Effector CD8-positive, alpha-beta T cell (primary cell): ENCODE measurements at regions not wholly inside any gene's neighbourhood (a gene's known extent, or its start where the extent isn't known, plus 50 kb on each side); places are given as distances from the start of the nearest gene placed in this dataset.

Experiments used
- DNase-seq: peaks from one replicate; lab custom pipeline; 2025; lab: John Stamatoyannopoulos, UW

DNA sequence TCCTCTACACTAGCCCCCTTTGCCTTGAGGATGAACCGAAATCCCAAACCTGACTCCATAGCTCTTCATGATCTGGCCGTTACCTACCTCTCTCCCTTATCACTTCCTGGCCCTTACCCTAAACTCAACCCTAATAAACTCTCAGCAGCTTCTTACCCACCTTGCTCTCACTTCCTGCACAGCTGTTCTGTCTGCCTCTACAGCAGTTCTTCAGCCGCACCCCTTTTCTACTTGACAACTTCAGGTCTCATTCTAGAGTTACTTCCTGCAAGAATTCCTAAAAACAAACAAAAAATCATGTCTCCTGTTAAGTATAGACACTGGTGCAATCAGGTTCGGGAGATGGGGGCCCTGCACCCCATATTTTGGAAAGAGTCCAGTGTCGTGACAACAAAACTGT is 239.9 kb upstream of the CELF2 start:
- no peak for DNase-seq

GRCh38 chr10:10778959-10779358 is 238.7 kb upstream of the CELF2 start:
- DNase-seq = no peak

DNA sequence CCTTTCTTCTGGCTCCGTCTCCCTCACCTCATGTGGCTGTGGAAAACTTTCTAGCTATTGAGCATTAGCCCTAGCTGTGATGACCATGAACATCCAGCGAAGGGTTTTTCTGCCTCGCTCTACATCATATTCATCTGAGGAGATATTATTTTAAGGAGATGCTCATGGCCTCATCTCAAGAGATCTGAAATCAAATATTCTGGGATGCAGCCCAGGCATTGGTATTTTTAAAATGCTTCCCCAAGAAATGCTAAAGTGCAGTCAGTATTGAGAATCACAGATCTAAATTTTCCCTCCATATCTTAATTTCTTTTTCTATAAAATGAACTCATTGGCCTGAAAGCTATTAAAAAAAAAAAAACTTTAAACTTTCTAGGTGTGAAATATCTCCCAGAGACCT is 238.2 kb upstream of the CELF2 start:
- no peak for DNase-seq

GRCh38 chr10:10780746-10781145 is 236.9 kb upstream of the CELF2 start:
- DNase-seq = no peak

DNA sequence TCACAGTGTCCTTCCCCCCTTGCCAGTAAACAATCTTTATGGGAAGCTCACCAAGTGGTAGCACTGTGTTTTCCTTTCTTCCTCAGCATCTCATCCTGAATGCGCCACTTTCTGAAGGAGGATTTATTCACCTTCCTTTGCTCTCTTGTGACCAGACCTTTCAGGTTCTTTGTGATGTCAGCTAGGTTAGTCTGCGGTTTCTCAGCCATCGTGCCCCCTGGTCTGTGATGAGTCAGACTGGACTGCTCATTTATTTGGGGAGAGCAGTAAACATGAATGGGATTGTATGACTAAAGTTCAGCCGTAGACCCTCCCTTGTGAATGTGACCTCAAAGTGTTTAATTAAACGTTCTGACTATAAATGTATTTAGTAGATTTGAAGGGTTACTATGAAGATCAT is 235.1 kb upstream of the CELF2 start:
- DNase-seq = no peak

- DNase-seq = no peak
Observed at GRCh38 chr10:10785627-10786026, 232.0 kb upstream of the CELF2 start.

DNA sequence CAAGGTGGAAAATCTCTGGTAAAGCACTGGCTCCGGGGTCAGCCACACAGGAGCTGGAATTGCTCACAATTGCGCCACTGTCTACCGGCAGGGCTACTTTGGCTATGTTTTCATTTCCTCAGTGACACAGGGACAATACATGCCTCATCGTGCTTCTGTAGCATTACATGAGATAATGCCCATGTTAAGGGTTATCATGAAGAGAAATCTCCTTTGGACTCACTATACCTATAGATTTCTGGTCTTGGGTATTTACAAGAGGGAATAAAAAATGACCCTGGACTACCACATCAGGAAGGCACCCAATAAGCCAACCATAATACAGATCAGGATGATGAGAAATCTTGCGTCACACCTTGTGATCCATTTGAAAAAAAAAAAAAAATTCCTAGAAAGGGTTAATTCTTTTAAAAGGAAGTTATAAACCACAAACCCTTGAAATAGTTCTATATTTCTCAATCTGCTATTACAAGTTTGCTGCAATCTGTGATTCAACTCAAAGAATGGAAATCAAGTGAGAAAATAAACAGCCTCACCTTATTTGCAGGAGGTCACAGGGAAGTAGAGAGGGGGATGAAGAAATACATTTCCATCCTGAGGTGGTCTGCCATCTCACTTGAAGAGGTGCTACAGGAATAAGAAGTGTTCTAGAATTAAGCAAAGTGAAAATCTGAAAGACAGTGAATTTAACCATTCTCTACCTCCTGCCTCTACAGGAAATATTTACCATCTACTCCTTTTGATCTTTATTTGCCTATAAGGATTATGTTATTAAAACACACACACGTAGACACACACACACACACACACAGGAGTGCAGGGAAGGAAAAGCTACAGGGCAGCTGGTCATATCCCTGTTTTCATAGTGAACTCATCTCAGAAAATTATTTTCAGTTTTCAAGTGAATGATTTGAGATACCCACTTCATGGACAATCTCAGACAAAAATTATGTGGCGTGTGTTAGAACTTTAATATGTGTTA is 231.3 kb upstream of the CELF2 start:
- no peak for DNase-seq

- DNase-seq = no peak
Observed at GRCh38 chr10:10787586-10787985, 230.1 kb upstream of the CELF2 start.

DNA sequence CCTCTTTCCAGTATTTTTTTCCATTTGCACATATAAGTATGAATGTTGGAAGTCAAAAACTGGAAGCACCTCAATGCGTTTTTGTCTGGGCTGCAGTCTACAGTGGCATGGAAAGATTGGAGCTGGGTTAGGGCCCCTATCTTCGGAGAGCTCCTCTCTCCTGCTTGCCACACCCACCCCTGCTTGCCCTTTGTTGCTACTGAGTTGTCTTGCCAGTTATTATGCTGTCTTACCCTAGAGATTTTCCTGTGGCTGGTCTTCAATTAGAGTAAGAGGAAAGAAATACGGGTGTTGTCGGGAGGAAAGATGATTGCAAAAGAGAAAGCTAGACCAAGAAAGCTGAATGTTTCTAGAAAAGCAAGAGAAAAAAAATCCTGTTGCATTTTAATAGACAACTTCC is 228.9 kb upstream of the CELF2 start:
- DNase-seq = no peak

- no peak for DNase-seq
Observed at GRCh38 chr10:10791869-10792268, 225.8 kb upstream of the CELF2 start.

GRCh38 chr10:10792681-10793080 is 225.0 kb upstream of the CELF2 start:
- no peak for DNase-seq

DNA sequence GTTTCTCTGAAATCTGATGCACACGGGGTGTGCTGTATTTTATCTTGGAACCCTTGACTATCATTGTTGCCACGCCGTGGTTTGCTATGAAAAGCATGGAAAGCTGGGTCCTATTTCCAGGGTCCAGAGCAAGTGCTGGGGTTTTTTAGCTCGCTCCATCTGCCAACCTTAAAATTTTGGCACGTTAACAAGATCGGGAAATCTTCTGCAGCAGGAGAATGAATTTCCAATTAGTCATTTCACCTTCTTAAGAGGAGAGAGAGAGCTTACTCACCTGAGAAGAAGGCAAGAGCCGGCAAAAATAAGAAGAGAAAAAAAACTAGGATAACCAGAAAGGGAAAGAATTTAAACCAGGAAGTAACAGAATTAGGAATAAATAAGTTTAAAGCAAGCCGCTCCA is 223.6 kb upstream of the CELF2 start:
- no peak for DNase-seq

DNA sequence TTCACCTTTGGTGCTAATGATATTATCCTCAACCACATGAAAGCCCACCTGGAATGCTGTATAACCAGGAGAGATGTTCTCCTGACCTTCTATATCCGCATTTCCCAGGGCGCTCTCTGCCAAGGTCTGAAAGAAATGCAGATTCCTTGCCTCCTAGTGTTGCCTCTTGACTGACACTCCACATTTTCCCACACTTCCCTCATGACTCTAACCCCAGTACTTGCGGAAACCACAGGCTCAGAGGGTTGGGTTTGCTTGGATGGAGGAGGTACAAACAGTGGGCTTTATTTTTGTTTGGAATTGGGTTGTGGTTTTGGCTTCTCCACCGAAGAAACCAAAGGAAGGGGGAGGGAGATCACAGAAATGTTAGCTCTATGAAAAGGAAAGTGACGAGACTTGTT is 222.9 kb upstream of the CELF2 start:
- no peak for DNase-seq

- no peak for DNase-seq
Observed at GRCh38 chr10:10796061-10796773, 221.5 kb upstream of the CELF2 start.

GRCh38 chr10:10796774-10797415 is 220.8 kb upstream of the CELF2 start:
- no peak for DNase-seq

DNA sequence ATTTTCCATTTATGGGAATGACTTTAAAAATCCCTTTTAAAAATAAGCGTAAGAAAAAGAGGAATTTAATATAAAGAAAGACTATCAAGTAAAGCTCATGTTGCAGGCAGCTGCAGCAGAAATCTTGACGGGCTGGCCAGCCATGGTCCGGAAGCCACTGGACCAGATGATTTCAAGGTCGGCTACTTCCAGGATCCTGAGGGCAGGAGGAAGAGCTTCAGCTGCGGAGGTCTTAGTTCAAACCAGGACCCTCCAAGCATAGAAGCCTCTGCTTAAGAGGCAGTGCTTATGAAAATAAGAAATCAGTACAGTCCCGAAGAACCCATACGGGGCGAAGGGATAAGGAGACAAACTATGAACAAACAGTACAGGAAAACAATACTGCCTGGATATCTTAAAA is 220.2 kb upstream of the CELF2 start:
- no peak for DNase-seq

DNA sequence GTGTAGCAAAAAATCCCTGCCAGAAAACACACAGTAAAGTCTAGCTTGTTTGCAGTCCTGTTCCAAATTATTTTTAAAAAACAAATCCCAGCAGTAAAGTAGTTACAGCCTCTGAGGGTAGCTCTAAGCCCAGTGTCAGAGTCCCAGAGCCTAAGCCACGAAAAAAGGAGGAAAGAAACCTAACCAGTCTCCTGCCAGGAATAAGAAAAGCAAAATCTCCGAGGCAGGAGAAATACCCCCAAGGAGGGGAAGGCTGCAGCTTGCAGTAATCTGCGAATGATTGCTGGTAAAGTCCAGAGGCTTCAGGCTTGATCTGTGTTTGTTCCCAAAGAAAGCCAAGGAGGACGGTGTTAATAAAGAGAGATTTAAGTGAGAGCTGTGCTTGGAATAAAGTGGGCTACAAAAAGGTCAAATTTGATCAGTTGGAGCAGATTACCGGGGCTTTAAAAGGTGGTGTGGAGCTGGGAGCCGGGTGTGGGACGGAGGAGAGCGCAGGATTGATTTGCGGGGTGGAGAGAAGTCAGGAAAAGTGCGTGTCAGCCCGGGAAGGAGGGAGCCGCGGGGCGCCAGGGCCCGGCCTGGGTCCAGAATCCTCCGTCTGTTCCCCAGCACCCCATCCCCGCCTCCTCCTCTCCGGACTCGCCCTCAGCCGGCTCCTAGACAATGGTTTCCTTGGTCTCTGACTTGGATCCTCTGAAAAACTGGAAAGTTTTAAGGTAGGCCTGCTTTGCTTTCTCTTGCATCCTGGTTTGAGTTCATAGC is 219.4 kb upstream of the CELF2 start:
- DNase-seq = no peak

GRCh38 chr10:10798864-10799192 is 218.8 kb upstream of the CELF2 start:
- no peak for DNase-seq

DNA sequence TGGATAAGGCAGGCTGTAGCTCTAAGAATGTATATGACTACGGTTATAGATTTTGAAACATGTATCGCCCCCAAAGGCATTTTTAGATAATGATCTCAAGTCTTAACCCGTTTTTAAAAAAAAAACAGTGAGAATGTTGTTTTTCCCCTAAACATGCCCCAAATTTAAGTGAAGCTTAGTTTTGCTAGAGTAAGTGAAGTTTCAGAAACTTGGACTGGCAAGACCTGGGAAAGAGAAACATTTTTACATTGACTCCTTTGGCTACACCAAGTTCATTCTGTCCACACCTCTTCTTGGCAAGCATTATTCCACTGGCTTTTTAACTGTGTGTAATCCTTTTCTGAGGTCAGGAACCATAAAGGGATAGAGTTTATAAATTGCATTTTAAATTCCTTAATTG is 216.7 kb upstream of the CELF2 start:
- no peak for DNase-seq

DNA sequence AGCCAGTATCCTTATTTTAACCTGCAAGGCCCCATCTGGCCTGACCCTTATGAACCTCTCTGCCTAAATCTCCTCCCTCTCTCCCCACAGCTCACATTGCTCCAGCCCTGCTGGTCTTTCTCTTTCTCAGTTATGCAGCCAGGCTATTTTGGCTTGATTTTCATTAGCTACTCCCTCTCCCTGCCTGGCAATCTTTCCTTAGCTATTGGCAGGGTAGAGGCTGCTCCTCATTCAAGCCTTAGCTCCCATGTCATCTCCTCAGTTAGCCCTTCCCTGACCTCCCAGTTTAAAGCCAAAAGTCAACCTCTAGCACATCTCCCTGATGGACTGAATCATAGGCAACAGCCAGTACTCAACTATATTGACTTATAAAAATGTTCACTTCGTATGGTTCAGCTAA is 214.4 kb upstream of the CELF2 start:
- no peak for DNase-seq

DNA sequence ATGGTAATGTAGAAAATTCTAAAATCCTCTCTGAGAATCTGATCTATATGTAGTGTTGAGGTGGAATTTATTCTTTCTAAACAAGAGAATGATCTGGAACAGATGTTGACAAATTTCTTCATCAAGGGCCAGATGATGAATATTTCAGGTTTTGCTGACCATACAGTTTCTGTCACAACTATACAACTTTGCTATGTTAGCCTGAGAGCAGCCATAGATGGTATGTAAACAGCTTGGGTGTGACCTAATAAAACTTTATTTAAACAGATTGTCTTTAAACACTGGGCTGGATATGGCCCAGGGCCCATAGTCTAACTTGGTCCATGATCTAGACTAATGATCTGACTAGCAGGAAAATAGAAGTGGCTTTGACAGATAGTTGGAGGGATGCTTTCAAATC is 213.6 kb upstream of the CELF2 start:
- DNase-seq = no peak
